Kidney (tissue), 13 donors: ENCODE measurements at regions not wholly inside any gene's neighbourhood (a gene's known extent, or its start where the extent isn't known, plus 50 kb on each side); places are given as distances from the start of the nearest gene placed in this dataset.

Experiments
- DNase-seq, 5 donors: peaks; one replicate each; pipeline ENCODE4 v3.0.0-alpha.2; 2013 to 2020
- FAIRE-seq: peaks from 2 replicates; lab custom pipeline; 2012; peaks lifted over from hg19 to GRCh38; lab: Jason Lieb, UNC
- H3K27ac ChIP-seq, 2 donors: one replicate each; pipeline ENCODE4 v1.7.0; 2013; ENCODE audit warnings: low read depth in 2 of 2, low read length in 2 of 2, inconsistent platforms in 1 of 2
- H3K27me3 ChIP-seq: one replicate; pipeline ENCODE4 v1.7.1; 2013; ENCODE audit warnings: low read length, inconsistent platforms; ENCODE audit not compliant: control insufficient read depth, insufficient read depth
- H3K36me3 ChIP-seq, 3 donors: one replicate each; pipeline versions ENCODE4 v1.7.0 to v1.7.1; 2013; ENCODE audit warnings: low read length in 3 of 3, control low read depth in 1 of 3, inconsistent platforms in 1 of 3; ENCODE audit not compliant: insufficient read depth in 3 of 3, control insufficient read depth in 2 of 3
- H3K4me1 ChIP-seq, 3 donors: one replicate each; pipeline versions ENCODE4 v1.7.0 to v1.7.1; 2013; ENCODE audit warnings: low read length in 3 of 3, inconsistent platforms in 1 of 3, low read depth in 1 of 3; ENCODE audit not compliant: control insufficient read depth in 2 of 3, insufficient read depth in 2 of 3
- H3K4me3 ChIP-seq, 3 donors: one replicate each; pipeline versions ENCODE4 v1.7.0 to v1.8.1; 2013; ENCODE audit warnings: low read length in 3 of 3, control low read depth in 1 of 3, inconsistent platforms in 1 of 3
- H3K9ac ChIP-seq, 3 donors: one replicate each; pipeline versions ENCODE4 v1.7.0 to v1.7.1; 2013; ENCODE audit warnings: low read length in 3 of 3, control low read depth in 1 of 3, inconsistent platforms in 1 of 3
- H3K9me3 ChIP-seq, 3 donors: one replicate each; pipeline versions ENCODE4 v1.7.0 to v1.7.1; 2013; ENCODE audit warnings: low read length in 3 of 3, control low read depth in 1 of 3, inconsistent platforms in 1 of 3; ENCODE audit not compliant: control insufficient read depth in 2 of 3, insufficient read depth in 1 of 3
- intact Hi-C: fragments of 100-400 bp; cut with DNase I; formaldehyde crosslinking; loops from one replicate; pipeline ENCODE4 v1.11.1; 2022
- TF ChIP-seq, protein P1 (sequence below): IDR thresholded peaks from 3 replicates; pipeline ENCODE4 v1.5.1; 2012; ENCODE audit warnings: mild to moderate bottlenecking, moderate library complexity, borderline replicate concordance; ENCODE audit not compliant: insufficient read depth; ENCODE audit errors: extremely low read depth
- donor health status: control.
- donor health status: control.
- donor health status: control.
- donor health status: control.
- donor health status: control.
- donor health status: DM: yes; HTN: yes; CAD: no.
- donor health status: Normal renal cell carcinoma (clear cell type).

DNA sequence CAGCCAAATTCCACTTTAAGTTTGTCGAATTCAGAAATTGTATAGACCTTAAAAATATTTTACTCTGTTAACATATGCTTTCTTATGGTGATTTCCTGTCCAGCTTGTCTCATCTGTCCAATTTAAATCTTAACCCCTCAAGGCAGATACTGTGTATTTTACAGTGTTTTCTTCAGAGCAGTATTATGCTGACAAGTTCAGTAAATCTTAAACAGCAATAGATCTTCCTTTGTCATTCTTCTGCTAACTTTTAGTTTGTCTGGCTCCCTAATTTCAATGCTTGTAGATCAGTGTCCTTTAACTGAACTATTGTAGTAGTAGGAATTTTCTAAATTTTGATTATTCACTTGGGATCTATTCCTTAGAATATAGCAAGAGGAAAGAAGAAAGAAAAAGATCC lies 52.8 kb upstream of the MEIS1 start:
- Histone ChIP-seq H3K4me1 (no peaks in the 10 kb centered on the region), H3K27me3 (no peaks in the 10 kb centered on the region), H3K27ac (no peak overlapping the region), H3K36me3 (no peaks in the 10 kb centered on the region), H3K9me3 (no peaks in the 10 kb centered on the region), H3K9ac (no peak overlapping the region), H3K4me3 (no peak overlapping the region)
- TF ChIP-seq, protein P1, sequence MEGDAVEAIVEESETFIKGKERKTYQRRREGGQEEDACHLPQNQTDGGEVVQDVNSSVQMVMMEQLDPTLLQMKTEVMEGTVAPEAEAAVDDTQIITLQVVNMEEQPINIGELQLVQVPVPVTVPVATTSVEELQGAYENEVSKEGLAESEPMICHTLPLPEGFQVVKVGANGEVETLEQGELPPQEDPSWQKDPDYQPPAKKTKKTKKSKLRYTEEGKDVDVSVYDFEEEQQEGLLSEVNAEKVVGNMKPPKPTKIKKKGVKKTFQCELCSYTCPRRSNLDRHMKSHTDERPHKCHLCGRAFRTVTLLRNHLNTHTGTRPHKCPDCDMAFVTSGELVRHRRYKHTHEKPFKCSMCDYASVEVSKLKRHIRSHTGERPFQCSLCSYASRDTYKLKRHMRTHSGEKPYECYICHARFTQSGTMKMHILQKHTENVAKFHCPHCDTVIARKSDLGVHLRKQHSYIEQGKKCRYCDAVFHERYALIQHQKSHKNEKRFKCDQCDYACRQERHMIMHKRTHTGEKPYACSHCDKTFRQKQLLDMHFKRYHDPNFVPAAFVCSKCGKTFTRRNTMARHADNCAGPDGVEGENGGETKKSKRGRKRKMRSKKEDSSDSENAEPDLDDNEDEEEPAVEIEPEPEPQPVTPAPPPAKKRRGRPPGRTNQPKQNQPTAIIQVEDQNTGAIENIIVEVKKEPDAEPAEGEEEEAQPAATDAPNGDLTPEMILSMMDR = no peak
- intact Hi-C loops = no loop called here
- FAIRE-seq (no peak), DNase-seq (peak in 1 of 5 donors; percentile 58)

DNA sequence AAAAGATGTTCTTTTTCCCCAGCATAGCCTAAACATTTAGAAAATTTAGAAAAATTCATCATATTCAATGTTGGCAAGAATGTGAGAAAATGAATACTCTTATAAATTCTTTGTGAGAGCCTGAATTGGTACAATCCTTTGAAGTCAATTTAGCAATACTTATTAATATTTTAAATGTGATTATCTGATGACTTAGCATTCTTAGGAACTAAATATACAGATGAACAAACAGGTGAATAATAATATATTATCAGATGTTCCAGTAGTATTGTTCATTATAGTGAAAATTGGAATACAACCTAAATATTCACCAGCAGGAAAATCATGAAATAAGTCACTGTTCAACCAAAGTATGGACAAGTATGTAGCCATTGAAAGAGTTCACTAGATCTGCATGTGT lies 55.5 kb upstream of the MEIS1 start:
- no peak overlapping the region for H3K9ac ChIP-seq
- no peak overlapping the region for H3K27ac ChIP-seq
- no peaks in the 10 kb centered on the region for H3K36me3 ChIP-seq
- no peaks in the 10 kb centered on the region for H3K27me3 ChIP-seq
- intact Hi-C loops = no loop called here
- no peak for DNase-seq
- H3K9me3 ChIP-seq = no peaks in the 10 kb centered on the region
- TF ChIP-seq, protein P1 = no peak
- no peak for FAIRE-seq
- H3K4me1 ChIP-seq = no peaks in the 10 kb centered on the region
- H3K4me3 ChIP-seq = no peak overlapping the region

DNA sequence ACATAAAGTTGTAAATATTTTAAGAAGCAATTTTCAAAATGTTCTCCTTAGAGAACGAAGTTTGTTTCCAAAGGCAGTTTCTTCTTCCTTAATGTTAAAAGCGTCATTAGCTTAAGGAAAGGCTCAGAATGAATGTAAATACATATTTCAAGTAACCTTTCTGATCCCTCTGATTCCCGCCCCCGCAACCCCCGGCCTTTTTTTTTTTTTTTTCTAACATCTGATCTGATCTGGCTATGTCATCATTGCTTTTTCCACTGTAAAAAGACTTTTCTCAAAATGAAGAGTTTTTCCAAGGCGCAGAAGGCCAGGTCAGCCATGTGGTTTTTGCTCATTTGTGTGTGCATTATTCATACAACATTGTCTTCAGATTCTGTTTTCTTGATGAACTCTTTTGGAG lies 57.1 kb upstream of the MEIS1 start:
- Histone ChIP-seq H3K4me1 (no peaks in the 10 kb centered on the region), H3K36me3 (no peaks in the 10 kb centered on the region), H3K9ac (no peak overlapping the region), H3K4me3 (no peak overlapping the region), H3K27ac (no peak overlapping the region), H3K9me3 (no peaks in the 10 kb centered on the region), H3K27me3 (no peaks in the 10 kb centered on the region)
- intact Hi-C loops = no loop called here
- FAIRE-seq = no peak
- TF ChIP-seq, protein P1 = no peak
- DNase-seq = no peak

DNA sequence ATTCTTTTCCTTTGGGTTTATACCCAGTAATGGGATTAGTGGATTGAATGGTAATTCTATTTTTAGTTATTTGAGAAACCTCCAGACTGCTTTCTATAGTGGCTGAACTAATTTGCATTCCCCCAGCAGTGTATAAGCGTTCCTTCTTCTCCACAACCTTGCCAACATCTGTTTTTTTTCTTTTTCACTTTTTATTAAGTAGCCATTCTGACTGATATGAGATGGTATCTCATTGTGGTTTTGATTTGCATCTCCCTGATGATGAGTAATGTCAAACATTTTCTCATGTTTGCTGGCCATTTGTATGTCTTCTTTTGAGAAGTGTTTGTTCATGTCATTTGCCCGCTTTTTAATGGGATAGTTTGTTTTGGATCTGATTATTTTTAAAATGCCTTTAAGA lies 64.1 kb upstream of the MEIS1 start:
- Histone ChIP-seq H3K4me1 (no peaks in the 10 kb centered on the region), H3K27me3 (no peaks in the 10 kb centered on the region), H3K36me3 (no peaks in the 10 kb centered on the region), H3K9me3 (no peaks in the 10 kb centered on the region), H3K4me3 (no peak overlapping the region), H3K27ac (no peak overlapping the region), H3K9ac (no peak overlapping the region)
- FAIRE-seq (no peak), DNase-seq (no peak)
- TF ChIP-seq, protein P1 = no peak
- intact Hi-C loops = no loop called here
